ENCODE measurements at regions not wholly inside any gene's neighbourhood (a gene's known extent, or its start where the extent isn't known, plus 50 kb on each side); places are given as distances from the start of the nearest gene placed in this dataset.

GRCh38 chr22:27630754-27631153 lies 170.8 kb downstream of the MN1 start:
- TF ChIP-seq CTCF (IDR thresholded peaks at IDR 0.05) (no peak), EP300 (IDR thresholded peaks at IDR 0.05) (no peak), POLR2A (IDR thresholded peaks at IDR 0.05) (no peak)

Data from suprapubic skin (tissue), 3 donors.